Cerebellar cortex (tissue), 1 donor: ENCODE measurements at regions not wholly inside any gene's neighbourhood (a gene's known extent, or its start where the extent isn't known, plus 50 kb on each side); places are given as distances from the start of the nearest gene placed in this dataset.

Source experiments
- DNase-seq: peaks from one replicate; pipeline ENCODE4 v3.0.0-alpha.2; 2015; ENCODE audit warnings: low spot score

DNA sequence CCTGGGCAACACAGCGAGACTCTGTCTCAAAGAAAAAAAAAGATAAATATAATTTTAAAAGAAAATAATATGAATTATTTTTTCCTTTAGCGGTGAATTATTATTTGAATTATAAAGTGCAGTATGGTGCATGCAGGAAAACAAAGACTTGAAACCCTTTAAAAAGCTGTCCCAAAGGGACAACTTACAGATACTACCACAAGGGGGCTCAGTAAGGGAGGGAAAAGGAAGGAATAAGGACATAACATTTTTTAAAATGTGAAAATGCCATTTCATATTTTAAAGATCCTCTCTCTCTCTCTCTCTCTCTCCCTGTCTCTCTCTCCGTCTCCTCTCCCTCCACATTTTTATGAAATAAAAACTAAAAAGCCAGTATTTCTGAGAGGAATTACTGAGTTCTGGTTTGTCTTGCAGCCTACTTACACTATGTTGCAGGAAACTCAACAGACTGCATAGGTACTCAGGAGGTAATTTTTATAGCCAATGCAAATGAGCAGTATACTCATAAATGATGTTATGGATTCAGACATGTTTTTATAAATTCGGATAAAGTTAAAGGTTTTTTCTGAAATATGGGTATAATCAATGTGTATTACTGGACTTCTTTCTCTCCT, 455.0 kb upstream of the GJE1 start:
- DNase-seq = peak; percentile 7

DNA sequence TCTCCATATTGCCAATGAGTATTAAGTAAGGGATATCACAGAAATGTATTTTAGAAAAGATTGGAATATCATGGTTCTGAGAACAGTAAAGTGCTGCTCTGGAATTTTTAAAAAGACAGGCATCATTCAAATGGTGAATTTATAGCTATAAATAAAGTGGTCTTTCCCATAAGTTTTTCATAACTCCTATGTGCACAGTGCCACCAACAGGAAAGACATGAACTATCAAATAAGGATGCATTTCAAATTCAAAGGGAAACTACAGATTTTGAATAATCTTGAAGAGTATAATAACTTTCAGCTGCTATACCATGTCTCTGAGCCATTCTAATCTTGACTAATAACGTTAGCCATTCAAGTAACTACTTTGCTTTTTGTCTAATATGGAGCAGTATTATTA, 456.8 kb upstream of the GJE1 start:
- DNase-seq = peak; percentile 5

DNA sequence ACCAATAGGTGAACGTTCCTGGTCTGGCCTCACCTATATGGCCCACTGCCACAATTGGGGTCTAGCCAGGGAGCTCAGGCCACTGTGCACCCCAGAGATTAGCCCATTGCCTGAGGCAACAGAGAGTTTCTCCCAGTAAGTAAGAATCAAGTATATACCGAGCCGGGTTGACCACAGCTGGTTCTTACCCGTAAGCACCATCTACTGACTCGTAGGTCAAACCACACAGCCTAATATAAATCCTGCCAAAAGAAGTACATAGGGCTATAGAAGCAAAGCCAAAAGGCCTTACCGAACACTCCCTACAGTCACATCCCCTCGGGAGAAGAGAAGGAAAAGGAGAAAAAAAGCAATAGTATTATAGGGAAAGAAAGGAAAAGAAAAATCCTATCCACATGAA, 463.6 kb upstream of the GJE1 start:
- no peak for DNase-seq

DNA sequence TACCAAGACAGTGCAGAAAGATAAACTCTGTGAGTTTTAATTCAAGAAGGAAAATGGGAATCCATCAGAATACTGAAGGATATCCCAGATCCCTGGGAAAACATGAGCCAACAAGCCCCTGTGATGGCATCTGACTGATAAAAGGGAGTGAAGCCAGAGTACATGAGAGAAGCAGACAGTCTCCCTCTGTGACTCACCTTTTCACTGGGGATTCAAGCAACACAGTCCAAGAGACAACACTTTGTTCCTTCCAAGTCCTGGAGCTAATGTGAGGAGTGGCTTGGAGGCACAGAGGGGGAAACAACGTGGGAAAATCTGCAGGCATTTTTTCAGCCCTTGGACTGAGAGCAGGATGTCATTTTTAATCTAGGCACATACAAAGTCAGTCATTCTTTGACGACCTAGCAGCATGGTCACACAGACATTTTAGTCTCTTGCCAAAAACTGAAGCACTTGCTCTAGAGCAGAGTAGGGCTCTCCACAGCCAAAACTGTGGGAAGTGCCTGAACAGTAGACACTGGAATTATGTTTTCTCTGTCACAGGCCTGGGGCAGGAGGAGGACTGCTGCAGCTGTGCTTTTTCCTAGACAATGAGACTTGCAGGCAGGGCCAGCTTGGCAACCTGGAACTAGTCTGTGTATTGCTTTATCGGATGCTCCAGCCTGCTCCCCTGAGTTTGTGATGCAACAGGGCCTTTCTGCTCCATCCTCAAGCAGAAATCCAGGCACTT, 465.0 kb upstream of the GJE1 start:
- DNase-seq = no peak

DNA sequence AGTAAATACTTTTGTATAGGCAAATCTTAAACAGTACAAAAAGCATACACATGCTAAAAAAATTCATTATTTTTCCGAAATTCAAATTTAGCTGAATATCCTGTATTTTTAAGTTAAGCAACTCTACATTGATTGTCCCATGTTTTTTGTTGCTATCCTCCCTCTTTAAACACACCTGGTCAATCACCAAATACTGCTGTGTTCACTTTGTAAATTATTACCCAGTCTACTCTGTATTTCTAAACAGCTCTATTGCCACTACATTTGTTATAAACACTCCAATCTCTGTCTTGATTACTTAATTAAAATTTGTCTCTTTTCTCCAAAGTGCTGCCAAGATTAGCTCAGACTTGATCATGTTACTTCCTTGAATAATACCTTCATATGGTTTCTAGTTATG, 466.5 kb upstream of the GJE1 start:
- DNase-seq = no peak

DNA sequence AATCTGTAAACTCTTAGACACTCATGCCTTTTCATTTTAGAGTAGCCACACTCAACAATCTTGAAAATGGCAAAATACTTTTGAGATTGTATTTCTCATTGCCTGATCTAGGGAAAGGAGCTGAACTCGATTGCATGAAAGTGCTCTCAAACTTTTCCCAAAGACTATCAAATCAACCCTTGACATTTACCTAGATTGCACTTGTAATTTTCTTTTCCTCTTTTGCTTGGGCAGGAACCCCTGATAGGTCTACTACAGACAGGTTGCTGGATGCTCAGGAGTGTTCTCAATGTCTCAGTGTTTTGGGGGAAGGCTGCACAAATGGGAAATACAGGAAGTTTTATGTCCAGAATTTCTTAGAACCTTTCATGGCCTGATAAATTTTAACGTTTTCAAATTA, 468.0 kb upstream of the GJE1 start:
- DNase-seq = no peak

DNA sequence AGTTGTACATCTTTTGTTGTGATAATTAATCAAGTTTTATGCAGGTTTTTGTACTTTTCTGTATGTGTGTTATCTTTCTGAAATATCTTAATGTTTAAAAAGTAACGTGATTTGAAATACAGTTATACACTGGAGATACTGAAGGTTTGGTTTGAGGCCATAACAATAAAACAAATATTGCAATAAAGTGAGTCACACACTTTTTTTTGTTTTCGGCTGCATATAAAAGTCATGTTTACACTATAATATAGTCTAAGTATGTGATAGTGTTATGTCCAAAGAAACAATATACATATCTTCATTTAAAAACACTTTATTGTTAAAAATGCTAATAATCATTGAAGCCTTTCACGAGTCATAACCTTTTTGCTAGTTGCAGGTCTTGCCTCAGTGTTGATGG, 473.1 kb upstream of the GJE1 start:
- DNase-seq = no peak

DNA sequence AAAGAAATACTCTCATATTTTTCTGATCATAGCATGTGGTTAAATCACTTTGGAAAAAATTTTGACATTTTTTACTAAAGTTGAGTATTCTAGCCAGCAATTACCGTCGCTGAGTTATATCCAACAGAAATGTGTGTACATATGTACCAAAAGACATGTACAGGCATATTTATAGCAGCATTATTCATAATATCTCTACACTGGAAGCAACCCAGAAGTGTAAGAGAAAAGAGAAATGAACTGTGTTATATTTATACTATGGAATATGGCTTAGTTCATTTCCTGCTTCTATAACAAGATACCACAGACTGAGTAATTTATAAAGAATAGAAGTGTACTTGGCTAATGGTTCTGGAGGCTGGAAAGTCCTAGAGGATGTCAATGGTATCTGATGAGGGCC, 474.0 kb upstream of the GJE1 start:
- DNase-seq = no peak

DNA sequence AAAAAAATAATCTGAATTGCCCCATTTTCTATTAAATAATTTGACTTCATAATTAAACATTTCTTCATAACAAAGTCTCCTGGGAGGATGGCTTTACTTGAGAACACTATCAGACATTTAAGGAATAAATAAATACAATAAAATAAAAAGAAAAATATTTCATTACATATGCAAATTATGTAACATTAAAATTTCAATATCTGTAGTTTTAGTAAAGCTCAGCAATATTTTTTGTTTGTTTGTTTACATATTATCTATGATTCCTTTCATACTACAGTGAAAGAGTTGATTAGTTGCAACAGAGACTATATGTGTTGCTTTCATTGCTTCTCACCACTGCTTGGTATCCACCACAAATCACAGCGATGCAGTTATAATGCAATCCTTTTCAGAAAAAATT, 474.9 kb upstream of the GJE1 start:
- no peak for DNase-seq

DNA sequence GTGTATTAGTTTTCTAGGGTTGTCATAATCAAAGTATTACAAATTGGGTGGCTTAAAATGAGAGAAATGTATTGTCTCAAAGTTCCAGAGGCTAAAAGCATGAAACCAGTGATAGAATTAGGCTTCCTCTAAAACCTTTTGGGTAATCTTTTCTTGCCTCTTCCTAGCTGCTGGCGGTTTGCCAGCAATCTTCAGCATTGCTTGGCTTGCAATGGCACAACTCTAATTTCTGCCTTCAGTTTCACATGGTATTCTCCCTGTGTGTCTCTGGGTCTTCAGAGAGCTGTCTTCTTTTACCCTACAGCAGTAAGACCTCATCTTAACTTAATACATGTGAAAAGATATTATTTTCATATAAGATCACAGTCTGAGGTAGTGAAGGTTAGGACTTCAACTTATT, 479.1 kb upstream of the GJE1 start:
- no peak for DNase-seq

DNA sequence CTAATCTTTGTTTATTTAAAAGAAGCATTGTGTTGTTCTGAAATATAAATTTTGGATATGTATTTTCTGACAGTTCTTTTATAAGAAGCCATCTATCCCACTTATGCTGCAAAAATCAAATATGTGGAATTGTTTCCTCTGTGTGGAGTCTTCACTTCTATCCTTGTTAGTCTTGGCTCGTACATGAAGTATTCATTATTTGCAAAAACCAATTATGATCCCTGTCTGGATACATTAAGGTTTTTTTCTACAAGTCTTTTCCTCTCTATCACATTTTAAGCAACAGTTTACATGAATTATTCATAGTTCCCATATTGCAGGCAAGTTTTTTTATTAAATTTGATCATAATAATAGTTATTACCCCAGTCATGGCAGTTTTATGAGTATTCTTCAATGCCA, 490.8 kb upstream of the GJE1 start:
- no peak for DNase-seq

DNA sequence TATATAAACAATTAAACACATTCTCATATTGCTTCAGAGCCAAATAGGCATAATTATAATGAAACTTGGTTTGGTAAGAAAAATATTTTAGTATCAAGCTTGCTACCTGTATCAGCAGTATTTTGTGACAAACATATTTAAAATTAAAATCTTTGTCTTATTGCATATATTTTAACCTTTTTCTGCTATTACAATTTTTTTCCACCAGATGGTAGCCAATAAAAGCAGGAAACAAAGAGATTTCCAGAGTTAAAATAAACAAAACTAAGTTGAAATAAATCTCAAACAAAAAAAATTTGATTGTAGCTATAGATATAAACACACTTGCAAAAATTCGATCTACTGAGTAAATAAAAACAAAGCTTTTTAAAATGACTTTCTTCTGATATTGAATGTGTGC, 491.3 kb upstream of the GJE1 start:
- no peak for DNase-seq

DNA sequence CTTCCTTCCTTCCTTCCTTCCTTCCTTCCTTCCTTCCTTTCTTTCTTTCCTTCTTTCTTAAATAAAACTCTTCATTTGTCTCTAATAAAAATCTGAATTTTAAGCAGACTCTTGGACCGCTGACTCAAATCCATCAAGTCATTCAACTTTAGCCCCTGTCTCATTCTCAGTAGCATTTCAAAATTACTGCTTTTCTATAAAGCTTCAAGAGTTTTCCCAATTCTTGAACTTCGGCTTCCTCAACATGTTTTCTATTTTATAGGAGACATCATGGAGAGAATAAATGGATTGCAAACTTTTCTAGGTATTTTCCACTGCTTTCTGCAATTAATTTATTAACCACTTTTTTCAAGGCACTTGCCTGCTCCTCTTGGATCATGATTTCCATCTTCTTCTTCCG, 497.1 kb upstream of the GJE1 start:
- DNase-seq = no peak

DNA sequence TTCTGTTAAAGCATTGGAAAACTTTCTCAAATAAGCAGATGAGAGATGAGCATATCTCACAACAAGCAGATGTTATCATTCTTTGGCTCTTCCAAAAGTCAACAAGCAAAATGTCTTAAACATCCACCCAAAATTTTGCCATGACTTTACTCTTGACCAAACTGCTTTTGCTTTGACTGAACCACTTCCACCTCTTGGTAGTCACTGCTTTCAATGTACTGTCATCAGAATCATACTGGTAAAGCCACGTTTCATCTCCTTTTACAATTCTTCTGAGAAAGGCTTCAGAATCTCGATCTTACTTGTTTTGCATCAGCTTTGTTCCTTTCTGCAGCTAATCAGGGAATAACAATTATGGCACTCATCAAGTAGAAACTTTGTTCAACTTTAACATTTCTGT, 498.5 kb upstream of the GJE1 start:
- peak; percentile 8 for DNase-seq

DNA sequence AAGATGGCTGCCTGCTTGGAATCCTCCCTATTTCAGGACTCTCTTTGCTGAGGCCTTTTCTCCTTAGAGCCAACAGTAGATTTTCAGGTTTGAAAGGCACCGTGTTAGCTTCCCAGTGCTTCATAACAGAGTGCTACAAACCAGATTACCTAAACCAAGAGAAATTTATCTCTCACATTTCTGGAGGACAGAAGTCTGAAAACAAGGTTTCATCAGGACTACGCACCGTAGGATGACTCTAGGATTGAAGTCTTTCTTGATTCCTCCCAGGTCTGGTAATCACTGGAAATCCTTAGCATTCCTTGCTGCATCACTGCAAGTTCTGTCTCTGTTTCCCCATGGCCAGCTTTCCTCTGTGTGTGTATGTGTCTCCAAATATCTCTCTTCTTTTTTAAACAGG, 508.4 kb upstream of the GJE1 start:
- no peak for DNase-seq

DNA sequence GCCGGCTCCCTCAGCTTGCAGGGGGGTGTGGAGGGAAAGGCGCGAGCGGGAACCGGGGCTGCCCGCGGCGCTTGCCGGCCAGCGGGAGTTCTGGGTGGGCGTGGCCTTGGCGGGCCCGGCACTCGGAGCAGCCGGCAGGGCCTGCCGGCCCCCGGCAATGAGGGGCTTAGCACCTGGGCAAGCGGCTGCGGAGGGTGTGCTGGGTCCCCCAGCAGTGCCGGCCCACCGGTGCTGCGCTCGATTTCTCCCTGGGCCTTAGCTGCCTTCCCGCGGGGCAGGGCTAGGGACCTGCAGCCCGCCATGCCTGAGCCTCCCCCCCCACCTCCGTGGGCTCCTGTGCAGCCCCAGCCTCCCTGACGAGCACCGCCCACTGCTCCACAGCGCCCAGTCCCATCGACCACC, 514.5 kb upstream of the GJE1 start:
- DNase-seq = no peak

DNA sequence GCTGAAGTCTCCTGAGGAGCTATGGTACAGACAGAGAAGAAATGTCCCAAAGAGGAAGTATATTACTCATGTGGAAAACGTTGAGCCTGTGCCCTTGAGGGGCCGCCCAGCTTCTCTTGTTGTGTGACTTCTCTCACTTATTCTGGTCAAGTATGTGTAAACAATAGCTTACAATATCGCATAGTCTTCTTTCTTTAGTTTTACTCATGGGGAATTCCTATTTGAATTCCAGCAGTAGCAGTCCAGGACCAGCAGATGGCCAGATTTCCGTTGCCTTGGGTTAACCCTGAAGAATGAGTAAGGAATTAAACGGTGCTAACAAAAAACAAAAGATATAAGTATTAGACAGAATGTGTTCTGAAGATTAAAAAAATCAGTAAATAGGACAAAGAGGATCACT, 522.0 kb upstream of the GJE1 start:
- no peak for DNase-seq

DNA sequence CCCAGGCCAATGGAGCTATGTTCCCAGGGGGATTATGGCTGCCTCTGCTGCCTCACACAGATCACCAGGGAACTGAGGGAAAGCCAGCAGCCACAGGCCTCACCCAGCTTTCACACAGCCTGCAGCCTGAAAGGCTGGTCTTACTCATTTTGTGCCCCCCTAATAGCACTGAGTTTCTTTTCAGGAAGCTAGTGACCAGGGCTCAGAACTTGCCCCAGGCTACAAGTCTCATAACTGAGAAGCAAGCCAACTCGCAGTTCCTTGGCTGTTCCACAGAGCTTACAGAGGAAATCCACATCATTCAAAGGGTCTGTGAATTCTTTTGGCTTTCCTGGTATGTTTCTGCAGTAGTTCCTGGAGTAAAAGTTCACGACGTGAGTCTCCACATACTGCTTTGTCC, 524.8 kb upstream of the GJE1 start:
- no peak for DNase-seq

DNA sequence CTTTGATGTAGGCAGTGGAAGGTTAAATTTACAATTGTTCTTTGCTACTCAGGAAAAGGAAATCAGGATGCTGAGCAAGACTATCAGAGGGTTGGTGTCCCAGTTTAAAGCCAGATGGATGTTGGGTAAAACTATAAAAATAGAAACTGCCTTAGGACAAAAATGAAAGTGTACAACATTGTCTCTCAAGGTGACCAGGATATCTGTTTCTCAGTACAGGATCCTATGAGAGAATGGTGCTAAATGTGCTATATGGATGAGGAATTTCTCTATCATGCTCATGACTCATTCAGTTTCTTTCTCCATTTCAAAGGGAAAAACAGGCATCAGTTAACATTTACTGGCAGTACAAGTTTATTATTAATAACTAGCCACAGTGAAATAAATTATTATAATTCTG, 534.2 kb upstream of the GJE1 start:
- DNase-seq = no peak

DNA sequence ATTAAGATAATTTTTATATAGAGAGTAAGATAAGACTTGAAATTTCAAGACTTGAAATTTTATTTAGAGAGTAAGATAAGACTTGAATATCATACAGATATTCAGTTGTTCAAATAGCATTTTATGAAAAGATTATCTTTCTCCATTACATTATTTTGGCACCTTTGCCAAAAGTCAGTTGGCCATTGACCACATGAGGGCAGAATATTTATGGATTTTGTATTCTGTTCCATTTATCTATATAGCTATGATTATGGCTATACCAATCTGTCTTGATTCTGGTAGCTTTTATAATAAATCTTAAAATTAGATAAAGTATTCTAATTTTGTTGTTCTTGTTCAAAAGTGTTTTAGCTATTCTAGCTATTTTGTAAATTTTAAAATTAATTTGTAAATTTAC, 537.9 kb upstream of the GJE1 start:
- no peak for DNase-seq

DNA sequence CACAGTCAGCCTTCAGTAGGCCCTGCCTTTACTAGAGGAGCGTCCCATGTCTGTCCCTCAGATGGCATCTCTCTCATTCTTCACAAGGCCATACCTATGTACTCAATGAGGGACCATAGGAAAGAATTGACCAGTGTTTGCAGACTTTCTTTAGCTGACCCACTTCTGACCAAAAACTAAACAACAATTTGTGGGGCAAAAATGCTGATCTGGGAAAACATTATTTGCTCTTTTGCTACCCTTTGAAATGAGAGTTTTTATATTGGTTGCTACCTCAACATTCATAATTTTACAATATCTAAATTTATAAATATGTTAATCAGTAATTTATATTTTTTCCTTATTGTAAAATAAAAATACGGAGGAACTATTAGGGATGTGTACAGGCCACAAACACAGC, 539.4 kb upstream of the GJE1 start:
- DNase-seq = no peak

DNA sequence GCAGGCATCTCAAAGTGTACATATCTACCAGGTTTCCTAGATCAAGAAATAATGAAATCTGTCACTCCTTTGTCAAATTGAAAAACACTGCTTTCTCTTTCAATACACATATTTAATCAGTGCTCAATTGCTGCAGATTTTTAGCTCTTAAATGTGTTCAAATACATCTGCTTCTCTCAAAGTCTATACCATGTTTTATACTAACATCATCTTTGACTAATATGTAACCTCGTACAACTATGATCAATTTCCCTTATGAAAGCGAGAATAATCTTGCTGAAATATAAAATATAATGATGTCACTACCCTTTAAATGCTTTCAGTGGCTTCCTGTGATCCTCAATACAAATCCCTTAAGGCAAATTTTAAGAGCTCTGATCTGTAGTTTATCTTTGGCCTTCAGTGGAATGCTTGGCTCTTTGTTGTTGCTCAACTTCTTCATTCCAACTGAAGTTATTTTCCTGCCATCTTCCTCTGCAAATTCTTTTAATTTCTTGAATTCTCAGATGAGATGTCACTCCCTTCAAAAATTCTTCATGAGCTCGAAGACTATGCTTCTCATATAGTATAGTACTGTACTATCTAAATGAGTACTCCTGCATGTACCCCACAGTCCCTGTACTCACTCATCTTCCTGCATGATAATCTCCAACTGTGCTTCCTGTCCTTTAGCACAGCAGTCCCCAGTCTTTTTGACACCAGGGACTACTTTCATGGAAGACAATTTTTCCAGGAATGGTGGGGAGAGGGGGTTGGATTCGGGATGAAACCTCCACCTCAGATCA, 545.1 kb upstream of the GJE1 start:
- no peak for DNase-seq

DNA sequence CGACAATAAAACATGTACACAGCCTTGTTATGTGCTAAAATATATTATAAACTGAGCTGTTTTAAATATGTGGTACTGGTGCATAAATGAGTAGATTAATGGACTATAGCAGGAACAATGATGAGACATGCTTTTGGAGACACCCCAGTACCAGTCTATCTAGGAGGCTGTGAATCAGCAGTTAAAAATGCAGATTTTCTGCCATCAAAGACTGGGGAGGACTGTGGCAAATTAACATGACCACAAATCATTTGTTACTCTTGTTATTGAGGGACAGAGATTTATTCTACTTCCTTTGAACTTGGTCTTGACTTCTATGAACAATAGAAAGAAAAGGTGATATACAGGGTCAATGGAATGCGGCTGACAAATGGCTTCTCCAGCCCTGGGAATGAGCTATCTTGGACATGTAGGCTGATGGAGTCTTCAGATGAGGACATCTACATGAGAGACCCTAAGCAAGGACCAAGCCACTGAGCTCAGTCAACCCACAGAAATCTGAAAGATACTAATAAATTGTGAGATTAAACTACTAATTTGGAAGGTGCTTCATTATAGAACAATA, 551.7 kb upstream of the GJE1 start:
- no peak for DNase-seq
